Duodenal mucosa (tissue), 2 donors: ENCODE measurements at regions not wholly inside any gene's neighbourhood (a gene's known extent, or its start where the extent isn't known, plus 50 kb on each side); places are given as distances from the start of the nearest gene placed in this dataset.

ENCODE experiments used
- H3K27ac ChIP-seq: one replicate; pipeline ENCODE4 v1.7.0; 2013; ENCODE audit warnings: low read depth, low read length
- H3K27me3 ChIP-seq, 2 donors: one replicate each; pipeline ENCODE4 v1.7.0; 2013; ENCODE audit warnings: low read length in 2 of 2, control low read depth in 1 of 2; ENCODE audit not compliant: insufficient read depth in 2 of 2, control insufficient read depth in 1 of 2
- H3K36me3 ChIP-seq, 2 donors: one replicate each; pipeline ENCODE4 v1.7.0; 2013; ENCODE audit warnings: low read length in 2 of 2, control low read depth in 1 of 2; ENCODE audit not compliant: insufficient read depth in 2 of 2, control insufficient read depth in 1 of 2
- H3K4me1 ChIP-seq, 2 donors: one replicate each; pipeline ENCODE4 v1.7.0; 2013; ENCODE audit warnings: low read length in 2 of 2, control low read depth in 1 of 2; ENCODE audit not compliant: insufficient read depth in 2 of 2, control insufficient read depth in 1 of 2
- H3K4me3 ChIP-seq, 2 donors: one replicate each; pipeline ENCODE4 v1.7.0; 2013; ENCODE audit warnings: low read length in 2 of 2, low read depth in 1 of 2
- H3K9ac ChIP-seq, 2 donors: one replicate each; pipeline ENCODE4 v1.7.0; 2013; ENCODE audit warnings: low read length in 2 of 2, low read depth in 1 of 2
- H3K9me3 ChIP-seq, 2 donors: one replicate each; pipeline ENCODE4 v1.7.0; 2013; ENCODE audit warnings: low read length in 2 of 2, control low read depth in 1 of 2; ENCODE audit not compliant: control insufficient read depth in 1 of 2

DNA sequence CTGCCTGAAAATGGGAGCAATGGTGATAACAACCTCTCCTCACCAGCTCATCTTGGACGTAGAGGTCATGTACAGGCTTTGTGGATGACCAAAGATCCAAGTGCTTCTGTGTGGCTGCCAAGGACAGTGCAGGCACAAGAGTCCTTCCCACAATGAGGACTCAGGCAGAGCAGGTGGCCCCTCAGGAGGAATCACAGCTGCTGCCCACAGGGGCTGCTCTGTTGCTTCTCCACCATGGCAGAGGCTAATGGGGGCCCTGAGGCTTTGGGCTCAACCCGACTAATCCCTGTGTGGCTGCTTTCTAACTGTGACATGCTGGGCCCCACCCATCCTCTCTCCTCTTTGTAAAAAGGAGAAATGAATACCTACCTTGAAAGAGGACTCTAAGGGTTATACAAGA lies 58.1 kb upstream of the MRPS22 start:
- Histone ChIP-seq H3K4me1 (peaks cover 4 to 8% of the 10 kb centered on the region in 2 donors), H3K4me3 (no peak overlapping the region), H3K36me3 (no peaks in the 10 kb centered on the region), H3K27ac (no peak overlapping the region), H3K27me3 (no peaks in the 10 kb centered on the region), H3K9me3 (no peaks in the 10 kb centered on the region), H3K9ac (no peak overlapping the region)

- Histone ChIP-seq H3K36me3 (no peaks in the 10 kb centered on the region), H3K4me1 (peaks cover 4 to 8% of the 10 kb centered on the region in 2 donors), H3K9me3 (no peaks in the 10 kb centered on the region), H3K4me3 (no peak overlapping the region), H3K9ac (no peak overlapping the region), H3K27me3 (no peaks in the 10 kb centered on the region), H3K27ac (no peak overlapping the region)
Observed at GRCh38 chr3:139286241-139286640, 57.6 kb upstream of the MRPS22 start.

GRCh38 chr3:139286825-139287224 lies 57.0 kb upstream of the MRPS22 start:
- no peak overlapping the region for H3K27ac ChIP-seq
- H3K9ac ChIP-seq = no peak overlapping the region
- no peaks in the 10 kb centered on the region for H3K9me3 ChIP-seq

DNA sequence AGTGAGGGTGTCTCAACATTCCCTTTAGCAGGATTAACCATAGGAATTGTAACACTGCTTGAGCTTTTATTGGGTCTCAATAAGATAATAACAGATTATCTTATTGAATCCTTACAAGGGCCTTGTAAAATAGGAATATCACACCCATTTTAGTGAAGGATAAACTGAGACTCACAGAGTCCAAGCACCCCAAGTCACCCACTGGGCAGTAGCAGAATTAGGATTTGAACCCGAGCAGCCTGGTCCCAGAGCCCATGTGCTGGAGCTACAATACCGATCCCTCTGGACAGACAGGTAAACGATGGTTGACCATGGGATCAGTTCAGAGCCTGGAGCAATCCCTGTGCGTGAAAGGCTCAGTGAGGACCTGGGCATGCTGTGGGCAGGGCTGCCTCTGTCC lies 56.3 kb upstream of the MRPS22 start:
- peaks cover 4 to 8% of the 10 kb centered on the region in 2 donors for H3K4me1 ChIP-seq
- no peak overlapping the region for H3K9ac ChIP-seq
- H3K9me3 ChIP-seq = no peaks in the 10 kb centered on the region
- H3K27me3 ChIP-seq = no peaks in the 10 kb centered on the region
- no peaks in the 10 kb centered on the region for H3K36me3 ChIP-seq
- H3K4me3 ChIP-seq = no peak overlapping the region
- no peak overlapping the region for H3K27ac ChIP-seq

More at GRCh38 chr3:139286825-139287224, 57.0 kb upstream of the MRPS22 start:
- no peak overlapping the region for H3K4me3 ChIP-seq
- H3K36me3 ChIP-seq = no peaks in the 10 kb centered on the region
- H3K27me3 ChIP-seq = no peaks in the 10 kb centered on the region
- H3K4me1 ChIP-seq = peaks cover 4 to 8% of the 10 kb centered on the region in 2 donors

DNA sequence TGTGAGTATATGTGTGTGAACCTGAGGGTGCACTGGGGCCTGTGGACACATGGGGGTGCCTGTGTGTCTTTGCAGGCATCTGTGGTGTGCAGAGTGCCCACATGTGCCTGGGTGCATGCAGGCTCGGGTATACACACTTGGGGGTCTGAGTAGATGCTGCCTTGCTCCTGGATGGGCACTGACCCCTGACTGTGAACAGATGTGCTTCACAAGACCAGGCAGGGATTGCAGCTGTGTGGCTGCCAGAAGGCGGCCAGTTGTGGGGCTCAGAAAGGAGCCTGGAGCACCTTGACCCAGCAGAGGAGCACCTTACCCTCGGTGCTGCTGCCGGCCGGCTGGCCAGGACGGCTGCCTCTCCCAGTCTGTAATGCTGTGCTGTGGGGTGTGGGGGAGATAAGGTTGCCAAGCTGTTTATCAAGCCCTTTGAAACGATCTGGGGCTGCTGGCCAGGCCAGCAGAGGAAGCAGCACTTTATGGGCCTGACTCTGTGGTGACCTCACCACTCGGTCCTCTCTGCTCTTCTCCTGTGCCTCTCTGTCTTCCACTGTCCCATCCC lies 55.5 kb upstream of the MRPS22 start:
- Histone ChIP-seq H3K27me3 (no peaks in the 10 kb centered on the region), H3K27ac (no peak overlapping the region), H3K9ac (no peak overlapping the region), H3K4me3 (no peak overlapping the region), H3K9me3 (no peaks in the 10 kb centered on the region), H3K36me3 (no peaks in the 10 kb centered on the region), H3K4me1 (peaks cover 4 to 8% of the 10 kb centered on the region in 2 donors)

GRCh38 chr3:139289860-139290524 lies 53.8 kb upstream of the MRPS22 start:
- H3K36me3 ChIP-seq = no peaks in the 10 kb centered on the region
- H3K9ac ChIP-seq = no peak overlapping the region
- no peak overlapping the region for H3K27ac ChIP-seq
- H3K4me1 ChIP-seq = peaks cover 4 to 8% of the 10 kb centered on the region in 2 donors
- H3K4me3 ChIP-seq = no peak overlapping the region
- no peaks in the 10 kb centered on the region for H3K27me3 ChIP-seq
- H3K9me3 ChIP-seq = no peaks in the 10 kb centered on the region

DNA sequence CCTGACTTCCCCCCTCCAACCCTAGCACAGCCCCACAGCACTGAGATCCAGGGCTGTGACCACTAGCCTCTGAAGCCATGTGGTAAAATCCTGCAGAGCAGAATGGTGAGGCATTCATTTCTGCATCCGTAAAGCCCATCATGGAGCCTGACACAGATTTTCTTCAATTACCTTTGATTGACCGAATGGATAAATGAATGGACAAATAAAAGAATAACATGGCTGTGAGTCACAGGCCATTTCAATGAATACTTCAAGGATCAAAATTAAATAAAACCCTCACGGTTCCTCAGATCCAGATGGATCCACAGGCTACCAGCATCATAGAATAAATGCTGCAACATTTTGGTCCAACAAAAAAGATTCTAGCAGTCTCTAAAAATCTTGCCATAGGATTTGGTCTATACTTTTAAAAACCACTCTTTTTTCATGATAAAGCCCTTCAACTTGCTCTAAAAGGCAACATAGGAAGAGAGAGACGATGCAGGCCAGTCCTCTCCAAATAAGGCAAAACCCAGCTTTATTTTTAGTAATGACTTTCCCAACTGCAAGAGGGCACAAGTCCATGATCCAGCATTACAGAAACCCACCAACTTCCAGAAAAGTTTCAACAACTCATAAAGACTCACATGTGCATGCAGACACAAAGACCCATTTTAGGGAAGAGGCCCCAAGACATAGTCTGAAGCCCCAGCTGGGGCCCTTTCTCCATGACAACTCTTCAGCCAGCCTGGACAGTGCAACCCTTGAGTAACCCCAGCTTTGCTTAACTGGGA lies 52.4 kb upstream of the MRPS22 start:
- Histone ChIP-seq H3K27ac (no peak overlapping the region), H3K27me3 (no peaks in the 10 kb centered on the region), H3K36me3 (no peaks in the 10 kb centered on the region), H3K4me1 (peaks cover 4 to 12% of the 10 kb centered on the region in 2 donors), H3K9ac (no peak overlapping the region), H3K4me3 (no peak overlapping the region), H3K9me3 (no peaks in the 10 kb centered on the region)

GRCh38 chr3:139292192-139292591 lies 51.6 kb upstream of the MRPS22 start:
- Histone ChIP-seq H3K4me3 (no peak overlapping the region), H3K36me3 (no peaks in the 10 kb centered on the region), H3K27me3 (no peaks in the 10 kb centered on the region), H3K4me1 (peaks cover 8 to 12% of the 10 kb centered on the region in 2 donors), H3K9me3 (no peaks in the 10 kb centered on the region), H3K9ac (no peak overlapping the region), H3K27ac (no peak overlapping the region)

DNA sequence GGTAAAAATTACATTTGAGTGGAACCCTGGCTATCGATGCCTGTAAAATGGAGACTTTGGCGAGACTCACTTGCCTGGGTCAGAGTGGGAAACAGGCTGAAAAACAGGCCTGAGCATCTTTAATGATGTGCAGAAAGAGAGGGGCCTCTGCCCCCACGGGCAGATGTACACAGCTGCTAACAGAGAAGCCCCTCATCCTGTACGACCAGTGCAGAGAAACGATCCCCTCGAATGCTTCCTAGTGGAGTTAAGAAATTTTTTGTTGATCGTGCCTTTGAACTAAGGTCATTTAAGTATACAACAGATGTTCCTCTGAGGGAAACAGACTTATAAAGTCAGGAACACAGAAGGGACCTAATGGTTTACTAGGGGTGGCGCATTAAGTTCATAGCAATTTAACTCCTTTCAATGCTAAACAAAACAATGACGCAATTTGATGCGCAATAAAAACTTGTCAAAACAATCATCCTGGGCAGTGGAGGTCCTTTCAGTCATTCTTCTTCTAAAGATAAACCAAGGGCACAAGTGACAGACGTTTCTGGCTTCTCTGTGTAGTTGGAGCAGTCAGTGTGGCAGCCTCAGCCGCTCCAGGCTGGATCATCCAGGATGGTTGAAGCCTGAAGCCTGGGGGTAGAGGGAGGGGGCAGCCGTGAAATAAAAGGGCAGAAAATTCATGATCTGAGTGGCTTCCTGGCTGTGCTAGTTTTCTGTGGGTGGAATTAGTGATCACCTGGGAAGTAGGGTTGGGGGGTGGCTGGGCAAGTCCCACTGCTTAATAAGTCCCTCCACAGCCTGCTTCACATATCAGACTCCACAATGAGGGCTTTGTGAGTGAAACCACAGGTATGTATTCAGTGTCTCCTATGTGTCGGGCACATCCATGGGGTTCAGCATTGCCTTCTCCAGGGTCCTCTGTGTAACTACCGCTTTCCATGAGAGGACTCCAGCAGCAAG lies 50.8 kb upstream of the MRPS22 start:
- no peaks in the 10 kb centered on the region for H3K9me3 ChIP-seq
- no peak overlapping the region for H3K4me3 ChIP-seq
- H3K4me1 ChIP-seq = peaks cover 12 to 16% of the 10 kb centered on the region in 2 donors
- H3K27ac ChIP-seq = no peak overlapping the region
- no peaks in the 10 kb centered on the region for H3K36me3 ChIP-seq
- H3K9ac ChIP-seq = no peak overlapping the region
- no peaks in the 10 kb centered on the region for H3K27me3 ChIP-seq
